ENCODE measurements at regions not wholly inside any gene's neighbourhood (a gene's known extent, or its start where the extent isn't known, plus 50 kb on each side); places are given as distances from the start of the nearest gene placed in this dataset.
"Not testable (repeated sequence)": the region's sequence is repeated elsewhere in the genome, so short reads cannot be mapped to it uniquely, and the experiment has no call there.

DNA sequence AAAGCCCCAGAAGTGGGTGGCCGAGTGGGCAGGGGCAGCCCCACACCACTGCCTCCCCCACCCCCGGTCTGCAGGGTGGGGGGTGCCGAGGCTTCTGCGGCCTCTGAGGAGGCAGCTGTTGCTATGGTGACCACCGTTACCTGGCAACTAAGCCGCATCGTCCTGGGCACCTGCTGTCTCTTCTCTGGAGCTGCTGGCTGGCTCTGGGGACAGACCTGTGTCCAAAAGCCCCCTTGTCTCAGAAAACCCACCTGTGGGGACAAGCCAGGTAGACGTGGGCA lies 79.9 kb upstream of the PRR5 start:
- no peak for DNase-seq (ENCODE audit: low read depth)
- H3K4me3 ChIP-seq (ENCODE audit: low read length): no peak overlapping the region
- TF ChIP-seq, protein P1, sequence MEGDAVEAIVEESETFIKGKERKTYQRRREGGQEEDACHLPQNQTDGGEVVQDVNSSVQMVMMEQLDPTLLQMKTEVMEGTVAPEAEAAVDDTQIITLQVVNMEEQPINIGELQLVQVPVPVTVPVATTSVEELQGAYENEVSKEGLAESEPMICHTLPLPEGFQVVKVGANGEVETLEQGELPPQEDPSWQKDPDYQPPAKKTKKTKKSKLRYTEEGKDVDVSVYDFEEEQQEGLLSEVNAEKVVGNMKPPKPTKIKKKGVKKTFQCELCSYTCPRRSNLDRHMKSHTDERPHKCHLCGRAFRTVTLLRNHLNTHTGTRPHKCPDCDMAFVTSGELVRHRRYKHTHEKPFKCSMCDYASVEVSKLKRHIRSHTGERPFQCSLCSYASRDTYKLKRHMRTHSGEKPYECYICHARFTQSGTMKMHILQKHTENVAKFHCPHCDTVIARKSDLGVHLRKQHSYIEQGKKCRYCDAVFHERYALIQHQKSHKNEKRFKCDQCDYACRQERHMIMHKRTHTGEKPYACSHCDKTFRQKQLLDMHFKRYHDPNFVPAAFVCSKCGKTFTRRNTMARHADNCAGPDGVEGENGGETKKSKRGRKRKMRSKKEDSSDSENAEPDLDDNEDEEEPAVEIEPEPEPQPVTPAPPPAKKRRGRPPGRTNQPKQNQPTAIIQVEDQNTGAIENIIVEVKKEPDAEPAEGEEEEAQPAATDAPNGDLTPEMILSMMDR (conservative IDR thresholded peaks at IDR 0.05; ENCODE audit: low read depth, low read length): no peak

DNA sequence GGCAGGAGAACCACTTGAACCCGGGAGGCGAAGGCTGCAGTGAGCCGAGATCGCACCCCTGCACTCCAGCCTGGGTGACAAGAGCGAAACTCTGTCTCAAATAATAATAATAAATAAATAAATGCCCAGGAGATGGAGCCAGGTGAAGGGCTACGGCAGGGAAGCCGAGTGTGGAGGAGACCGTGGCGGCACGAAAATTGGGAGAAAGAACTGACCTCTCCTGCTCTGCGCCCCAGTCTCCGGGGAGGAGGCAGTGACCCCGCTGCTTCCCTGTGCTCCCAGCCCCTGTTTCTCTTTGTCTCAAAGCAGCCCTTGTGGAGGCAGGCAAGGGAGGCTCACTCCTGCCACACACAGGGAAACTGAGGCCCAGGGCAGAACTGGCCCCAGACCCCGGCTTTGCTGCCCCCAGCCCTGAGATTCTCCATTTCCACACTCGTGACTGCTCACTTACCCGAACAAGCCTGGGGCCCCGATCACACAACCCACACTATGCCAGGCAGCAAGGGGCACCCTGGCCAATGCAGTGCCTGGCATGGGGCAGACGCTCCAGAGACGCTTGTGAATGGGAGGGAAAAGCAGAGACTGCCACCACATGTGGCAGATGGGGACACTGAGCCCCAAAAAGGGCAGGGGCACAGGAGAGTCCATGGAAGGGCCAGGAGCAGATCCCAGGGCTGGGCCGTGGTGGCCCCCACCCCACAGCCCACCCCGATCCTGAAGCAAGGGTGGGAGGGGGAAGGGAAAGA lies 80.4 kb upstream of the PRR5 start:
- DNase-seq (ENCODE audit: low read depth): no peak
- TF ChIP-seq, protein P1 (conservative IDR thresholded peaks at IDR 0.05; ENCODE audit: low read depth, low read length): no peak

DNA sequence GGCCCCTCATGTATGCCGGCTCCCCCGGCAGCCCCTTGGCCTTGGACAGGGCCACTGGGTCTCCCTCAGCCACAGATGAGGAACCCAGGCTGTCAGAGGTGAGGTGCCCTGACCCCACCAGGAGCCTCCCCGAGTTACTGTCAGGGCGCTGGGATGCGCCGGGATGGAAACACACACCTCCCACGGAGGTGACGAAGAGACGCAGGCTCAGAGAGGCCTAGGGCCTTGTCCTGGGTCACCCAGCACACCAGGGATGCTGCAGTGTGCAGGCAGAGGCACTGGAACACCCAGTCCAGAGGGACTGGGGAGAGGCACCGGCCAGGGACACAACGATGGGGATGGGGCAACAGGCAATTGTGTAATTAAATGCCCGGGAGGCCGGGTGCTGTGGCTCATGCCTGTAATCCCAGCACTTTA lies 81.2 kb upstream of the PRR5 start:
- H3K4me3 ChIP-seq (ENCODE audit: low read length): no peak overlapping the region
- no peak for DNase-seq (ENCODE audit: low read depth)
- TF ChIP-seq, protein P1 (conservative IDR thresholded peaks at IDR 0.05; ENCODE audit: low read depth, low read length): no peak

More for the DNA sequence above, 80.4 kb upstream of the PRR5 start:
- H3K4me3 ChIP-seq (ENCODE audit: low read length): no peak overlapping the region

DNA sequence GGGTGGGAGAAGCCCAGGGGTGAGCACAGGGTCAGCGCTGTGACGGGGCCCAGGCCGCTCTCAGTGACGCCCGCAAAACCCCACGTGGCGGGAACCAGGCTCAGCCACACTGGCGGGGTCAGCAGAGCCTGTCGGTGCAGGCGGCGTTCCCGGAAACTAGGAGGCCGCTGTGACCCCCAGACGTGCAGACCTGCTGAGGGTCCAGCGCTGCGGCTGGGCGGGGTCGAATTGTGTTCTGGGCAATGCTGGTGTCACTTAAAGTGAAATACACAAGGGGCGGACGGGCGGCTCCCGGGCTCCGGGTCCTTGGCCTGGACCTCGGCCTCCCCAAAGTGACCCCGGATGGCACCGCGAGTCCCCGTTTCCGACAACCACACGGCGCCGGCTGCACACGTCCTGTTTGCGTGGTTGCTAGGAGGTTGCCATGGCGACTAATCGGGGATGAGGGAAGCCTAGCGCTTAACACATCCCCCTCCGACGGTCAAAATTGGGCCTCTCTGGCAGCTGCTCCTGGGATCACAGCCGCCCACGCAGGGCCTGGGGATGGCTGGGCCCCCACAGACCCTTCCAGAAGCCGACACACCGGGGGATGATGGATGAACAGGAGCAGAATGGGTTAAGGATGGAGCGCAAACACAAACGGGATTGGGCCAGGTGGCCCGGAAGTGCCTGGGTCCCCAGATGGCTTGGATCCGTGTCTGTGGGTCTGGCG lies 81.7 kb upstream of the PRR5 start:
- H3K4me3 ChIP-seq (ENCODE audit: low read length): peak overlapping the region; percentile 4
- DNase-seq (ENCODE audit: low read depth): peak; percentile 77
- TF ChIP-seq, protein P1 (conservative IDR thresholded peaks at IDR 0.05; ENCODE audit: low read depth, low read length): no peak

DNA sequence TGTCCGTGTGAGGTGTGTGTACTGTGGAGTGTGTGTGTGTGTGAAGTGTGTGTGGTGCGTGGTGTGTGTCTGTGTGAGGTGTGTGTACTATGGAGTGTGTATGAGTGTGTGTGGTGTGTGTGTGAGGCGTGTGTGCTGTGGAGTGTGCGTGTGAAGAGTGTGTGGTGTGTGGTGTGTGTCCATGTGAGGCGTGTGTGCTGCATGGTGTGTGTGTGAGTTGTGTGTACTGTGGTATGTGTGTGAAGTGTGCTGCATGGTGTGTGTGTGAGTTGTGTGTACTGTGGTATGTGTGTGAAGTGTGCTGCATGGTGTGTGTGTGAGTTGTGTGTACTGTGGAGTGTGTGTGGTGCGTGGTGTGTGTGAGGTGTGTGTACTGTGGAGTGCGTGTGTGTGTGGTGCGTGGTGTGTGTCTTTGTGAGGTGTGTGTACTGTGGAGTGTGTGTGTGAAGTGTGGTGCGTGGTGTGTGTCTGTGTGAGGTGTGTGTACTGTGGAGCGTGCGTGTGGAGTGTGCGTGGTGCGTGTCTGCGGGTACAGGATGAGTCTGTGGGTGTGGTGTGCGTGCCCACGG lies 82.4 kb upstream of the PRR5 start:
- not testable (repeated sequence) for H3K4me3 ChIP-seq (ENCODE audit: low read length); DNase-seq (ENCODE audit: low read depth)

DNA sequence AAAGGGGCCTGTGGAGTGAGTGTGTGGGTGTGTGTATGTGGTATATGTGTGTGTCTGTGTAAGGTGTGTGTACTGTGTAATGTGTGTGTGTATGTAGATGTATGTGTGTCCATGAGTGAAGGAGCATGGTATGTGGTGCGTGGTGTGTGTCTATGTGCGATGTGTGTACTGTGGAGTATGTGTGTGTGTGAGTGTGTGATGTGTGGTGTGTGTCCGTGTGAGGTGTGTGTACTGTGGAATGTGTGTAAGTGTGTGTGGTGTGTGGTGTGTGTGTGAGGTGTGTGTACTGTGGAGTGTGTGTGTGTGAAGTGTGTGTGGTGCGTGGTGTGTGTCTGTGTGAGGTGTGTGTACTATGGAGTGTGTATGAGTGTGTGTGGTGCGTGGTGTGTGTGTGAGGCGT lies 83.1 kb upstream of the PRR5 start:
- not testable (repeated sequence) for DNase-seq (ENCODE audit: low read depth); H3K4me3 ChIP-seq (ENCODE audit: low read length)

DNA sequence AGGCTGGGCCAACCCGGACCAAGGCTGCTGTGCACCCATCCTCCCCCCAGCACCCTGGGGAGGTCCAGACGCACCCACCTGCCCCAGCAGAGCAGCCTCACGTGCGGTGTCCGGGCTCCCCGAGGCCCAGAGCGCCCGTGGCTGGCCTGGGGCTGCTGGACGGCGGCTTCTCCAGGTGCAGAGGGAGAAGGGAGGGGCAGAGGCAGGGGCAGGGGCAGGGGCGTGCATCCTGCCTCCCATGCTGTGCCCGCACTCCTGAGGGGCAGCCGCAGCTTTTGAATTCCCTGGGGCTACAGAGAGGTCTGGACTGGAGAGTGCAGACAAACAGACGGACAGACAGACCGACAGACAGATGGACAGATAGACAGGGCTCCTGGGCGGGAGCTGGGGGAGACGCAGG lies 83.6 kb upstream of the PRR5 start:
- TF ChIP-seq, protein P1 (conservative IDR thresholded peaks at IDR 0.05; ENCODE audit: low read depth, low read length): no peak
- DNase-seq (ENCODE audit: low read depth): no peak
- H3K4me3 ChIP-seq (ENCODE audit: low read length): no peak overlapping the region

DNA sequence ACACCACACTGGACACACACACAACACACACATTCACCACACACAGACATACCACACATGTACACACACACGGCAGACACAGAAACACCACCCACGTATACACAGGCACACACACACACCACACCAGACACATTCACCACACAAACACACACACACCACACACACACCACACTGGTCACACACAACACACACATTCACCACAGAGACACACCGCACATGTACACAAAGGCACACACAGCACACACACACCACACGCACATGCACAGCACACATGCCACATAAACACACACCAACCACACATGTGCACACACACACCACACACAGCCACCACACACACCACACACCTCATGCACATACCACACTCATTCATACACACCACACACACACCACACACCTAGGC lies 84.2 kb upstream of the PRR5 start:
- TF ChIP-seq, protein P1 (conservative IDR thresholded peaks at IDR 0.05; ENCODE audit: low read depth, low read length): no peak
- no peak overlapping the region for H3K4me3 ChIP-seq (ENCODE audit: low read length)
- no peak for DNase-seq (ENCODE audit: low read depth)
